GM23338 (cell line): ENCODE measurements at regions not wholly inside any gene's neighbourhood (a gene's known extent, or its start where the extent isn't known, plus 50 kb on each side); places are given as distances from the start of the nearest gene placed in this dataset.

Source experiments
- ATAC-seq: fragments of 200-7000 bp; cut with Tn5 transposase; 3 replicates; pipeline ENCODE4 v1.9.1; 2020
- DNase-seq: peaks from one replicate; pipeline ENCODE4 v3.0.0-alpha.2; 2015; ENCODE audit warnings: low spot score
- H2AFZ ChIP-seq: fragments of 200-600 bp; sonication (generic); 2 replicates; pipeline ENCODE4 v1.8.0; 2016; ENCODE audit warnings: antibody characterized with exemption, mild to moderate bottlenecking, moderate library complexity
- H3F3A ChIP-seq: fragments of 200-600 bp; sonication (generic); replicated peaks from 2 replicates; pipeline ENCODE4 v1.8.0; 2017; ENCODE audit warnings: antibody characterized with exemption, mixed run types, low read depth
- H3K27ac ChIP-seq: fragments of 200-600 bp; sonication (generic); 2 replicates; pipeline ENCODE4 v1.6.1; 2016; ENCODE audit warnings: low read depth
- H3K27me3 ChIP-seq: fragments of 200-600 bp; sonication (generic); 2 replicates; pipeline ENCODE4 v1.8.0; 2016; ENCODE audit warnings: mild to moderate bottlenecking, mixed run types, moderate library complexity; ENCODE audit not compliant: insufficient read depth
- H3K36me3 ChIP-seq: fragments of 200-600 bp; sonication (generic); 2 replicates; pipeline ENCODE4 v1.8.0; 2016; ENCODE audit warnings: mild to moderate bottlenecking; ENCODE audit not compliant: insufficient read depth
- H3K4me1 ChIP-seq: fragments of 200-600 bp; sonication (generic); 2 replicates; pipeline ENCODE4 v1.8.0; 2016; ENCODE audit warnings: mild to moderate bottlenecking, moderate library complexity; ENCODE audit not compliant: insufficient read depth
- H3K4me2 ChIP-seq: fragments of 200-600 bp; sonication (generic); 2 replicates; pipeline ENCODE4 v1.7.1; 2017; ENCODE audit warnings: mixed run types
- H3K4me3 ChIP-seq: fragments of 200-600 bp; sonication (generic); 2 replicates; pipeline ENCODE4 v1.6.1; 2016; ENCODE audit warnings: mixed run types
- H3K79me2 ChIP-seq: fragments of 200-600 bp; sonication (generic); replicated peaks from 2 replicates; pipeline ENCODE4 v1.8.0; 2017; ENCODE audit warnings: mild to moderate bottlenecking; ENCODE audit not compliant: insufficient read depth
- H3K9me2 ChIP-seq: fragments of 200-600 bp; sonication (generic); 2 replicates; pipeline ENCODE4 v1.8.0; 2017; ENCODE audit not compliant: insufficient read depth
- H4K20me1 ChIP-seq: fragments of 200-600 bp; sonication (generic); replicated peaks from 2 replicates; pipeline ENCODE4 v1.8.0; 2017; ENCODE audit warnings: mild to moderate bottlenecking; ENCODE audit not compliant: insufficient read depth
- H3K27ac Mint-ChIP-seq: 2 replicates; pipeline ENCODE4 v1.8.0; 2020; ENCODE audit warnings: inconsistent platforms, mild to moderate bottlenecking, moderate library complexity, mixed read lengths
- H3K27me3 Mint-ChIP-seq: 3 replicates; pipeline ENCODE4 v1.8.0; 2022; ENCODE audit warnings: low read depth, mild to moderate bottlenecking, moderate library complexity, mixed read lengths, inconsistent platforms; ENCODE audit not compliant: insufficient read depth, poor library complexity
- H3K36me3 Mint-ChIP-seq: 3 replicates; pipeline ENCODE4 v1.8.0; 2021; ENCODE audit warnings: low read depth, mild to moderate bottlenecking, inconsistent platforms, moderate library complexity, mixed read lengths
- H3K4me1 Mint-ChIP-seq: 3 replicates; pipeline ENCODE4 v1.8.0; 2020; ENCODE audit warnings: mild to moderate bottlenecking, inconsistent platforms, mixed read lengths
- H3K4me3 Mint-ChIP-seq: 3 replicates; pipeline ENCODE4 v1.8.0; 2021; ENCODE audit warnings: moderate library complexity, mild to moderate bottlenecking, inconsistent platforms, mixed read lengths
- H3K9me3 Mint-ChIP-seq: 3 replicates; pipeline ENCODE4 v1.8.0; 2020; ENCODE audit warnings: moderate library complexity, mild to moderate bottlenecking, inconsistent platforms, mixed read lengths
- EZH2 ChIP-seq: fragments of 200-600 bp; sonication (generic); IDR thresholded peaks from one replicate; pipeline ENCODE4 v1.8.0; 2017; ENCODE audit warnings: antibody characterized with exemption, mild to moderate bottlenecking, low read depth; ENCODE audit not compliant: unreplicated experiment
- EZH2phosphoT487 ChIP-seq: fragments of 200-600 bp; sonication (generic); IDR thresholded peaks from one replicate; pipeline ENCODE4 v1.8.1; 2018; ENCODE audit warnings: antibody characterized with exemption; ENCODE audit not compliant: unreplicated experiment
- JUNB ChIP-seq: IDR thresholded peaks from one replicate; pipeline ENCODE4 v1.6.1; 2016; ENCODE audit warnings: antibody characterized with exemption; ENCODE audit not compliant: unreplicated experiment
- NANOG ChIP-seq: IDR thresholded peaks from 2 replicates; pipeline ENCODE4 v1.6.1; 2016; ENCODE audit warnings: antibody characterized with exemption, borderline replicate concordance
- STAT1 ChIP-seq: IDR thresholded peaks from one replicate; pipeline ENCODE4 v1.6.1; 2016; ENCODE audit warnings: antibody characterized with exemption; ENCODE audit not compliant: unreplicated experiment
- TF ChIP-seq, protein P1 (sequence below): fragments of 250-450 bp; sonication (Bioruptor Pico); IDR thresholded peaks from 2 replicates; pipeline ENCODE4 v1.5.0; 2020; ENCODE audit warnings: mild to moderate bottlenecking, moderate library complexity
- TF ChIP-seq, protein P2 (sequence below): IDR thresholded peaks from 2 replicates; pipeline ENCODE4 v1.6.1; 2016; ENCODE audit warnings: antibody characterized with exemption
- TF ChIP-seq, protein P3 (sequence below), 2 experiments: fragments of 200-600 bp in 1 of 2; sonication (generic) in 1 of 2; conservative IDR thresholded peaks; 2 replicates each; pipeline versions ENCODE4 v1.5.1 to v1.6.1; 2016 to 2017; ENCODE audit warnings: antibody characterized with exemption in 2 of 2, low read depth in 2 of 2, mild to moderate bottlenecking in 2 of 2, moderate library complexity in 1 of 2

DNA sequence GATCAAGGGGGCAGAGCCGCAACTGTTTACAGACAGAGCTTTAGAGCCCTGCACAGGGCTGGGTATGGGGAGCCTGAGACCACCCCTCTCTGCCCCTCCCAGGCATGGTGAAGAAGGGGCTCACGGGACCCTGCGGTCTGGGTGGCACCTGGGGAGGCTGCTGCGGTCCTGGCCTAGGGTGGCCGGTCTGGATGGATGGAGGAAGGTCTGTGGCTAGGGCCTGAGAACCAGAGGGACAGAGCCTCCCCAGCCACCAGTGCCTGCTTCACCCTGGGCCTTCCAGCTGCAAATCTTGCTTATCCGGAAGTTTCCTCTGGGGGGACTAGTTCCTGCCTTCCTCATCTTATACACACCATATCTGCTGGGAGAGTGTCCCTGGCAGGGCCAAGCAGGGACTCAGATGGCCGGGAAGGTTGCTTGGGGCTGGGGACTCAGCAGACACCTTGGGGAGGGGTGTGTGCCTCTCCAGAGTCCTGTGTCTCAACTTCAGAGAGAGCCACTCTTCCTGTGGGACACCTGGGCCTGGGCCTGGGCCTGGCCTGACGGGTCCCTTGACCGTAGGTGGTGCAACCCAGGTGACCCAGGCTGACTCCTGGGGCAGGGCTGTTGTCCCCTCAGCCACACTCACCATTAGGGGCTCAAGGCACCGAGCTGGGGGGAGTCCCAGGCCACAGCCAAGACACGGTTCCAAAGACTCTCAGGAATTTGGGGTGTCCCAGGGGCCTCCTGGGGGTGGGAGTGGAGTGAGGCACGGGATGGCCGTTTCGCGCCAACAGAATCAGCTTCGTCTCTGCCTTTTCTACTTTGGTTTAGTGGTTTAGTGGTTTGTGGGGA is 52.0 kb upstream of the ACTRT2 start (continued):
- TF ChIP-seq, protein P1, sequence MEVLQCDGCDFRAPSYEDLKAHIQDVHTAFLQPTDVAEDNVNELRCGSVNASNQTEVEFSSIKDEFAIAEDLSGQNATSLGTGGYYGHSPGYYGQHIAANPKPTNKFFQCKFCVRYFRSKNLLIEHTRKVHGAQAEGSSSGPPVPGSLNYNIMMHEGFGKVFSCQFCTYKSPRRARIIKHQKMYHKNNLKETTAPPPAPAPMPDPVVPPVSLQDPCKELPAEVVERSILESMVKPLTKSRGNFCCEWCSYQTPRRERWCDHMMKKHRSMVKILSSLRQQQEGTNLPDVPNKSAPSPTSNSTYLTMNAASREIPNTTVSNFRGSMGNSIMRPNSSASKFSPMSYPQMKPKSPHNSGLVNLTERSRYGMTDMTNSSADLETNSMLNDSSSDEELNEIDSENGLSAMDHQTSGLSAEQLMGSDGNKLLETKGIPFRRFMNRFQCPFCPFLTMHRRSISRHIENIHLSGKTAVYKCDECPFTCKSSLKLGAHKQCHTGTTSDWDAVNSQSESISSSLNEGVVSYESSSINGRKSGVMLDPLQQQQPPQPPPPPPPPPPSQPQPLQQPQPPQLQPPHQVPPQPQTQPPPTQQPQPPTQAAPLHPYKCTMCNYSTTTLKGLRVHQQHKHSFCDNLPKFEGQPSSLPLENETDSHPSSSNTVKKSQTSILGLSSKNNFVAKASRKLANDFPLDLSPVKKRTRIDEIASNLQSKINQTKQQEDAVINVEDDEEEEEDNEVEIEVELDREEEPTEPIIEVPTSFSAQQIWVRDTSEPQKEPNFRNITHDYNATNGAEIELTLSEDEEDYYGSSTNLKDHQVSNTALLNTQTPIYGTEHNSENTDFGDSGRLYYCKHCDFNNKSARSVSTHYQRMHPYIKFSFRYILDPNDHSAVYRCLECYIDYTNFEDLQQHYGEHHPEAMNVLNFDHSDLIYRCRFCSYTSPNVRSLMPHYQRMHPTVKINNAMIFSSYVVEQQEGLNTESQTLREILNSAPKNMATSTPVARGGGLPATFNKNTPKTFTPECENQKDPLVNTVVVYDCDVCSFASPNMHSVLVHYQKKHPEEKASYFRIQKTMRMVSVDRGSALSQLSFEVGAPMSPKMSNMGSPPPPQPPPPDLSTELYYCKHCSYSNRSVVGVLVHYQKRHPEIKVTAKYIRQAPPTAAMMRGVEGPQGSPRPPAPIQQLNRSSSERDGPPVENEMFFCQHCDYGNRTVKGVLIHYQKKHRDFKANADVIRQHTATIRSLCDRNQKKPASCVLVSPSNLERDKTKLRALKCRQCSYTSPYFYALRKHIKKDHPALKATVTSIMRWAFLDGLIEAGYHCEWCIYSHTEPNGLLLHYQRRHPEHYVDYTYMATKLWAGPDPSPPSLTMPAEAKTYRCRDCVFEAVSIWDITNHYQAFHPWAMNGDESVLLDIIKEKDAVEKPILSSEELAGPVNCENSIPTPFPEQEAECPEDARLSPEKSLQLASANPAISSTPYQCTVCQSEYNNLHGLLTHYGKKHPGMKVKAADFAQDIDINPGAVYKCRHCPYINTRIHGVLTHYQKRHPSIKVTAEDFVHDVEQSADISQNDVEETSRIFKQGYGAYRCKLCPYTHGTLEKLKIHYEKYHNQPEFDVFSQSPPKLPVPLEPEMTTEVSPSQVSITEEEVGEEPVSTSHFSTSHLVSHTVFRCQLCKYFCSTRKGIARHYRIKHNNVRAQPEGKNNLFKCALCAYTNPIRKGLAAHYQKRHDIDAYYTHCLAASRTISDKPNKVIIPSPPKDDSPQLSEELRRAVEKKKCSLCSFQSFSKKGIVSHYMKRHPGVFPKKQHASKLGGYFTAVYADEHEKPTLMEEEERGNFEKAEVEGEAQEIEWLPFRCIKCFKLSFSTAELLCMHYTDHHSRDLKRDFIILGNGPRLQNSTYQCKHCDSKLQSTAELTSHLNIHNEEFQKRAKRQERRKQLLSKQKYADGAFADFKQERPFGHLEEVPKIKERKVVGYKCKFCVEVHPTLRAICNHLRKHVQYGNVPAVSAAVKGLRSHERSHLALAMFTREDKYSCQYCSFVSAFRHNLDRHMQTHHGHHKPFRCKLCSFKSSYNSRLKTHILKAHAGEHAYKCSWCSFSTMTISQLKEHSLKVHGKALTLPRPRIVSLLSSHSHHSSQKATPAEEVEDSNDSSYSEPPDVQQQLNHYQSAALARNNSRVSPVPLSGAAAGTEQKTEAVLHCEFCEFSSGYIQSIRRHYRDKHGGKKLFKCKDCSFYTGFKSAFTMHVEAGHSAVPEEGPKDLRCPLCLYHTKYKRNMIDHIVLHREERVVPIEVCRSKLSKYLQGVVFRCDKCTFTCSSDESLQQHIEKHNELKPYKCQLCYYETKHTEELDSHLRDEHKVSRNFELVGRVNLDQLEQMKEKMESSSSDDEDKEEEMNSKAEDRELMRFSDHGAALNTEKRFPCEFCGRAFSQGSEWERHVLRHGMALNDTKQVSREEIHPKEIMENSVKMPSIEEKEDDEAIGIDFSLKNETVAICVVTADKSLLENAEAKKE (CRISPR knock-in tag), result no peak
- TF ChIP-seq NANOG, result no peak

DNA sequence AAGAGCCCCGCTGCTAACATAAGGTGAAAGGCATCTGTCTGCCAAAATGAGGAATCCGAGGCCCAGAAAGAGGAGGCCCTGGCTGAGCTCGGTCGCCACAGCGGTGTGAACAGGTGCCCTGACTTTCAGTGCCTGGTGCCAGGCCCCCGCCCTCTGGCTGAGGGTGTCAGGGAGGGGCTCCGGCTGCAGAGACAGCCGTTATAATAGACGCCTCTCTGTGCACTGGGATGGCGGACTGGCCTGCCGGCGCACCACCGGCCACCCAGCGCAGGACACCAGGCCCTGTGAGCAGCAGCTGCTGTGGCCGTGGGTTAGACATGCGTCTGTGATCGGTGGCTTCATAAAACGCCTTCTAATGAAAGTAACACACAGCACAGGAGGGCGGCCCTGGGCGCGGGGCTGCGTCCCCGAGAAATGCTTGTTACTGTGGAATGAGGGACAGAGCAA is 51.4 kb upstream of the ACTRT2 start:
- Histone ChIP-seq H3K27ac (no peak overlapping the region), H4K20me1 (no peaks in the 10 kb centered on the region), H3K36me3 (no peaks in the 10 kb centered on the region), H3K27me3 (no peaks in the 10 kb centered on the region), H3K9me2 (no peaks in the 10 kb centered on the region), H3K4me2 (no peak overlapping the region), H3K4me3 (no peak overlapping the region), H3F3A (no peaks in the 10 kb centered on the region), H3K79me2 (no peaks in the 10 kb centered on the region), H2AFZ (no peak overlapping the region), H3K4me1 (no peaks in the 10 kb centered on the region)
- DNase-seq (no peak), ATAC-seq (no peak)
- Mint-ChIP-seq H3K36me3 (peaks cover 3% of the 10 kb centered on the region; the same call in 2 of the 3 replicates), H3K9me3 (peaks cover 38% of the 10 kb centered on the region), H3K27me3 (peaks cover 2% of the 10 kb centered on the region), H3K4me1 (no peaks in the 10 kb centered on the region; the same call in 2 of the 3 replicates), H3K4me3 (no peak overlapping the region), H3K27ac (no peak overlapping the region)
- TF ChIP-seq STAT1 (no peak), EZH2 (no peak), NANOG (no peak), JUNB (no peak), EZH2phosphoT487 (no peak)
- TF ChIP-seq, protein P2, sequence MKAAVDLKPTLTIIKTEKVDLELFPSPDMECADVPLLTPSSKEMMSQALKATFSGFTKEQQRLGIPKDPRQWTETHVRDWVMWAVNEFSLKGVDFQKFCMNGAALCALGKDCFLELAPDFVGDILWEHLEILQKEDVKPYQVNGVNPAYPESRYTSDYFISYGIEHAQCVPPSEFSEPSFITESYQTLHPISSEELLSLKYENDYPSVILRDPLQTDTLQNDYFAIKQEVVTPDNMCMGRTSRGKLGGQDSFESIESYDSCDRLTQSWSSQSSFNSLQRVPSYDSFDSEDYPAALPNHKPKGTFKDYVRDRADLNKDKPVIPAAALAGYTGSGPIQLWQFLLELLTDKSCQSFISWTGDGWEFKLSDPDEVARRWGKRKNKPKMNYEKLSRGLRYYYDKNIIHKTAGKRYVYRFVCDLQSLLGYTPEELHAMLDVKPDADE, result no peak
- TF ChIP-seq, protein P3, sequence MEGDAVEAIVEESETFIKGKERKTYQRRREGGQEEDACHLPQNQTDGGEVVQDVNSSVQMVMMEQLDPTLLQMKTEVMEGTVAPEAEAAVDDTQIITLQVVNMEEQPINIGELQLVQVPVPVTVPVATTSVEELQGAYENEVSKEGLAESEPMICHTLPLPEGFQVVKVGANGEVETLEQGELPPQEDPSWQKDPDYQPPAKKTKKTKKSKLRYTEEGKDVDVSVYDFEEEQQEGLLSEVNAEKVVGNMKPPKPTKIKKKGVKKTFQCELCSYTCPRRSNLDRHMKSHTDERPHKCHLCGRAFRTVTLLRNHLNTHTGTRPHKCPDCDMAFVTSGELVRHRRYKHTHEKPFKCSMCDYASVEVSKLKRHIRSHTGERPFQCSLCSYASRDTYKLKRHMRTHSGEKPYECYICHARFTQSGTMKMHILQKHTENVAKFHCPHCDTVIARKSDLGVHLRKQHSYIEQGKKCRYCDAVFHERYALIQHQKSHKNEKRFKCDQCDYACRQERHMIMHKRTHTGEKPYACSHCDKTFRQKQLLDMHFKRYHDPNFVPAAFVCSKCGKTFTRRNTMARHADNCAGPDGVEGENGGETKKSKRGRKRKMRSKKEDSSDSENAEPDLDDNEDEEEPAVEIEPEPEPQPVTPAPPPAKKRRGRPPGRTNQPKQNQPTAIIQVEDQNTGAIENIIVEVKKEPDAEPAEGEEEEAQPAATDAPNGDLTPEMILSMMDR (conservative IDR thresholded peaks at IDR 0.05; ENCODE audit: low read depth in 2 of 2), result no peak
